Keratinocyte (primary cell): ENCODE measurements at regions not wholly inside any gene's neighbourhood (a gene's known extent, or its start where the extent isn't known, plus 50 kb on each side); places are given as distances from the start of the nearest gene placed in this dataset.

Experiments used
- EZH2 ChIP-seq: IDR thresholded peaks from one replicate; pipeline ENCODE4 v1.6.1; 2012; ENCODE audit warnings: inconsistent platforms, mild to moderate bottlenecking, low read length, moderate library complexity
- TF ChIP-seq, protein P1 (sequence below), 3 experiments: IDR thresholded peaks in 1 of 3; conservative IDR thresholded peaks in 1 of 3; optimal IDR thresholded peaks in 1 of 3; 2 replicates in 2 of 3; 3 replicates in 1 of 3; pipeline versions ENCODE3 to v1.5.1; 2011; ENCODE audit warnings: low read length in 3 of 3, mild to moderate bottlenecking in 3 of 3, moderate library complexity in 2 of 3, control low read depth in 1 of 3, inconsistent platforms in 1 of 3; ENCODE audit not compliant: insufficient read depth in 2 of 3; ENCODE audit errors: extremely low read depth in 1 of 3

GRCh38 chr7:79823246-79823951, 311.2 kb upstream of the GNAI1 start:
- TF ChIP-seq, protein P1, sequence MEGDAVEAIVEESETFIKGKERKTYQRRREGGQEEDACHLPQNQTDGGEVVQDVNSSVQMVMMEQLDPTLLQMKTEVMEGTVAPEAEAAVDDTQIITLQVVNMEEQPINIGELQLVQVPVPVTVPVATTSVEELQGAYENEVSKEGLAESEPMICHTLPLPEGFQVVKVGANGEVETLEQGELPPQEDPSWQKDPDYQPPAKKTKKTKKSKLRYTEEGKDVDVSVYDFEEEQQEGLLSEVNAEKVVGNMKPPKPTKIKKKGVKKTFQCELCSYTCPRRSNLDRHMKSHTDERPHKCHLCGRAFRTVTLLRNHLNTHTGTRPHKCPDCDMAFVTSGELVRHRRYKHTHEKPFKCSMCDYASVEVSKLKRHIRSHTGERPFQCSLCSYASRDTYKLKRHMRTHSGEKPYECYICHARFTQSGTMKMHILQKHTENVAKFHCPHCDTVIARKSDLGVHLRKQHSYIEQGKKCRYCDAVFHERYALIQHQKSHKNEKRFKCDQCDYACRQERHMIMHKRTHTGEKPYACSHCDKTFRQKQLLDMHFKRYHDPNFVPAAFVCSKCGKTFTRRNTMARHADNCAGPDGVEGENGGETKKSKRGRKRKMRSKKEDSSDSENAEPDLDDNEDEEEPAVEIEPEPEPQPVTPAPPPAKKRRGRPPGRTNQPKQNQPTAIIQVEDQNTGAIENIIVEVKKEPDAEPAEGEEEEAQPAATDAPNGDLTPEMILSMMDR (optimal IDR thresholded peaks at IDR 0.05 in 1 of 3, IDR thresholded peaks at IDR 0.05 in 1 of 3, conservative IDR thresholded peaks at IDR 0.05 in 1 of 3; ENCODE audit: extremely low read depth in 1 of 3, insufficient read depth in 2 of 3, low read length in 3 of 3) = no peak
- TF ChIP-seq EZH2 = no peak
